ENCODE measurements at regions not wholly inside any gene's neighbourhood (a gene's known extent, or its start where the extent isn't known, plus 50 kb on each side); places are given as distances from the start of the nearest gene placed in this dataset.

DNA sequence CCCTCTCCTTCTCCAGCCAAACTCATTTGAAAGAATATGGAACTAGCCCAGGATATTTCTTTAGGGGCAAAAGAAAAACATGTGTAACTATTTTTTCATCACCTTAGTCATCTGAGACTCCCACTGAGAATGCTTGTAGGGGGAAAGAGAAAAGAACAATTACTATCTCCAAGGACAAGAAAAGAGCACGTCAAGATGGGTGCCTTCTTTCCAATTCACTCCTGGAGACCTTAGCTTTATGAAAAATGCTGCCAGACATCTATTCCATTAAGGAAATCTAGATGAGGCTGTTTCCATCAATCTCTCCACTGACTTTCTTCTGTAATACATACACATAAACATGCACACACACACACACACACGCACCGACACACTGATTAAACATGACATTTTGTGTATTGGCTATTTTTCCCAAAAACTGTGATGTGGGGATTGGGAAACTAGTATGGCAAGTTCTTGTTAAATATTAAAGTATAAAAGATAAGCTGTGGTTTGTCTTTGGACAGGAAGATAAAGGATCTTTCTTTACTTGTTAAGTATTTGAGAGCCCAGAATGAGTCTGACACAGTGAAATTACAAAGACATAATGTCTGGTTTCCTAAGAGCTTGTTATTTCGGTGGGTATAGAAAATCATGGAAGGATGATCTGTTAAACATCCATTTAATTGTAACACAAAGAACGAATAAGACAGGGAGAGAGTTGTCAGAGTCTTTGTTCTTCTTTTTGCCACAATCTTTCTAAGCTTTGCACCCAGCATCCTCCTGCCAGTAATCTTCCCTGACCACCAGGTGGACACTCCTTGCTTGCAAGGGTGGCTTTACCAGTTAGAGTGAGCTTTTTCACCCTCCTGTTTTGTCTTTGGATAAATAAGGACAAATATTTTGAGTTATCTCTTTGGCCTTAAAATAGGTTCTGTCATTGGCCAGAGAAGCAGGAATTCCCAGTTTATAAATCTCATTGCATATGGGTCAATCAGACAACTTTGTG, 177.3 kb upstream of the TMEM72 start:
- Histone ChIP-seq H3K4me1 (ENCODE audit: insufficient read depth) (no peaks in the 10 kb centered on the region), H3F3A (ENCODE audit: insufficient read depth) (no peaks in the 10 kb centered on the region), H3K27me3 (replicated peaks; ENCODE audit: insufficient read depth) (no peaks in the 10 kb centered on the region), H2AFZ (no peak overlapping the region), H3K4me2 (ENCODE audit: unreplicated experiment) (no peak overlapping the region), H3K9me3 (ENCODE audit: low read depth) (no peaks in the 10 kb centered on the region), H4K20me1 (ENCODE audit: insufficient read depth) (no peaks in the 10 kb centered on the region; the same call in 1 of the 2 replicates), H3K9me2 (ENCODE audit: insufficient read depth) (no peaks in the 10 kb centered on the region), H3K4me3 (no peak overlapping the region), H3K9ac (no peak overlapping the region), H3K27ac (no peak overlapping the region), H3K36me3 (ENCODE audit: low read depth) (no peaks in the 10 kb centered on the region), H3K79me2 (ENCODE audit: insufficient read depth) (no peaks in the 10 kb centered on the region)
- DNase-seq = no peak
- in situ Hi-C loops (cut with MboI) = no loop called here
- 88 to 93% methylated on average over 5 of the region's 5 CpGs for WGBS, 2 experiments (ENCODE audit: low coverage in 1 of 2, low lambda C conversion rate in 2 of 2, missing lambda C conversion rate in 2 of 2)
- TF ChIP-seq EZH2 (IDR thresholded peaks at IDR 0.05; ENCODE audit: insufficient read depth, poor library complexity, severe bottlenecking) (no peak), EZH2phosphoT487 (IDR thresholded peaks at IDR 0.05; ENCODE audit: insufficient read depth, low read depth) (no peak)

GRCh38 chr10:44742248-44742647, 168.9 kb upstream of the TMEM72 start:
- in situ Hi-C loops (cut with MboI) = no loop called here
- no peak for TF ChIP-seq EZH2phosphoT487 (IDR thresholded peaks at IDR 0.05; ENCODE audit: insufficient read depth, low read depth)
- TF ChIP-seq EZH2 (IDR thresholded peaks at IDR 0.05; ENCODE audit: insufficient read depth, poor library complexity, severe bottlenecking) = no peak
- Histone ChIP-seq H3K9me3 (ENCODE audit: low read depth) (no peaks in the 10 kb centered on the region), H3K27me3 (replicated peaks; ENCODE audit: insufficient read depth) (no peaks in the 10 kb centered on the region), H3K4me2 (ENCODE audit: unreplicated experiment) (no peak overlapping the region), H3K36me3 (ENCODE audit: low read depth) (no peaks in the 10 kb centered on the region), H3F3A (ENCODE audit: insufficient read depth) (no peaks in the 10 kb centered on the region), H3K4me1 (ENCODE audit: insufficient read depth) (no peaks in the 10 kb centered on the region), H2AFZ (no peak overlapping the region), H3K79me2 (ENCODE audit: insufficient read depth) (no peaks in the 10 kb centered on the region), H3K27ac (no peak overlapping the region), H3K4me3 (no peak overlapping the region), H3K9me2 (ENCODE audit: insufficient read depth) (0 out of 2 replicates have a peak, but pooled peaks cover 3% of the 10 kb centered on the region), H4K20me1 (ENCODE audit: insufficient read depth) (no peaks in the 10 kb centered on the region), H3K9ac (no peak overlapping the region)
- no peak for DNase-seq
- WGBS, 2 experiments (ENCODE audit: low coverage in 1 of 2, low lambda C conversion rate in 2 of 2, missing lambda C conversion rate in 2 of 2) = 63 to 68% methylated on average over 4 of the region's 4 CpGs

DNA sequence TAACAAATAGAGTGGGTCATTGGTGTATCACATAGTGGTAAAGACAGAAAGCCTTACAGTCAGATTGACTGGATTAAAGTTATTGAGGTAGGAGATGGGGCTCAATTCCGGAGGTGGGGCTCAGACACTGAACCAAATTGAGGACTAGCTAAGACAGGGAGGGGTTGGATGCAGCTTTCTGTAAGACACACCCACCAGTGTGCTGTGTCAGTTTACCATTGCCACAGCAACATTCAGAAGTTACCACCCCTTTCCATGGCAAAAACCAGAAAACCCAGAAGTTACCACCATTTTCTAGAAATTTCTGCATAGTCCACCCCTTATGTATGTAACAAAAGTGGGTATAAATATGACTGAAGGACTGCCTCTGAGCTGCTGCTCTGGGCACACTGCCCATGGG, 167.6 kb upstream of the TMEM72 start:
- Histone ChIP-seq H3K9me3 (ENCODE audit: low read depth) (no peaks in the 10 kb centered on the region), H3K4me1 (ENCODE audit: insufficient read depth) (no peaks in the 10 kb centered on the region), H3K27ac (no peak overlapping the region), H3K9ac (no peak overlapping the region), H3K36me3 (ENCODE audit: low read depth) (no peaks in the 10 kb centered on the region), H3K4me3 (no peak overlapping the region), H3K27me3 (replicated peaks; ENCODE audit: insufficient read depth) (no peaks in the 10 kb centered on the region), H3K4me2 (ENCODE audit: unreplicated experiment) (no peak overlapping the region), H2AFZ (no peak overlapping the region), H3K9me2 (ENCODE audit: insufficient read depth) (0 out of 2 replicates have a peak, but pooled peaks cover 3% of the 10 kb centered on the region), H4K20me1 (ENCODE audit: insufficient read depth) (no peaks in the 10 kb centered on the region), H3F3A (ENCODE audit: insufficient read depth) (no peaks in the 10 kb centered on the region), H3K79me2 (ENCODE audit: insufficient read depth) (no peaks in the 10 kb centered on the region)
- in situ Hi-C loops (cut with MboI) = no loop called here
- WGBS, 2 experiments (ENCODE audit: low coverage in 1 of 2, low lambda C conversion rate in 2 of 2, missing lambda C conversion rate in 2 of 2) = 82 to 86% methylated on average over 1 of the region's 1 CpG
- TF ChIP-seq EZH2 (IDR thresholded peaks at IDR 0.05; ENCODE audit: insufficient read depth, poor library complexity, severe bottlenecking) = no peak
- TF ChIP-seq EZH2phosphoT487 (IDR thresholded peaks at IDR 0.05; ENCODE audit: insufficient read depth, low read depth) = no peak
- no peak for DNase-seq

GRCh38 chr10:44745920-44746319, 165.2 kb upstream of the TMEM72 start:
- Histone ChIP-seq H4K20me1 (ENCODE audit: insufficient read depth) (no peaks in the 10 kb centered on the region), H3K4me3 (no peak overlapping the region), H3K79me2 (ENCODE audit: insufficient read depth) (no peaks in the 10 kb centered on the region), H3K4me1 (ENCODE audit: insufficient read depth) (no peaks in the 10 kb centered on the region), H3K9ac (no peak overlapping the region), H3K4me2 (ENCODE audit: unreplicated experiment) (no peak overlapping the region), H3K36me3 (ENCODE audit: low read depth) (no peaks in the 10 kb centered on the region), H3F3A (ENCODE audit: insufficient read depth) (no peaks in the 10 kb centered on the region), H3K9me3 (ENCODE audit: low read depth) (no peaks in the 10 kb centered on the region), H3K27me3 (replicated peaks; ENCODE audit: insufficient read depth) (no peaks in the 10 kb centered on the region), H3K9me2 (ENCODE audit: insufficient read depth) (0 out of 2 replicates have a peak, but pooled peaks cover 3% of the 10 kb centered on the region), H3K27ac (no peak overlapping the region), H2AFZ (no peak overlapping the region)
- WGBS, 2 experiments (ENCODE audit: low coverage in 1 of 2, low lambda C conversion rate in 2 of 2, missing lambda C conversion rate in 2 of 2) = 96 to 97% methylated on average over 2 of the region's 2 CpGs
- DNase-seq = no peak
- TF ChIP-seq EZH2 (IDR thresholded peaks at IDR 0.05; ENCODE audit: insufficient read depth, poor library complexity, severe bottlenecking) (no peak), EZH2phosphoT487 (IDR thresholded peaks at IDR 0.05; ENCODE audit: insufficient read depth, low read depth) (no peak)
- in situ Hi-C loops (cut with MboI) = no loop called here
